Caco-2 (cell line): ENCODE measurements at regions not wholly inside any gene's neighbourhood (a gene's known extent, or its start where the extent isn't known, plus 50 kb on each side); places are given as distances from the start of the nearest gene placed in this dataset.

Source experiments
- BruUV-seq: library from RNA; stranded (reverse); fragments of 400-500 nt; replicated peaks from 2 replicates; lab custom pipeline; 2021; lab: Mats Ljungman, UMichigan
- CTCF ChIA-PET: fragments of 300-600 bp; sonication (Branson Sonifier 250); formaldehyde crosslinking; loops from one replicate; lab custom pipeline; 2022; ENCODE audit warnings: antibody characterized with exemption; lab: Charles Lee
- POLR2A ChIA-PET: fragments of 300-600 bp; sonication (Branson Sonifier 250); formaldehyde crosslinking; loops from one replicate; lab custom pipeline; 2022; ENCODE audit warnings: antibody characterized with exemption; lab: Charles Lee
- DNase-seq, 2 experiments: peaks; one replicate each; pipeline versions ENCODE4 v3.0.0 to v3.0.0-alpha.2; 2020 to 2022
- H3K27me3 ChIP-seq: replicated peaks from 2 replicates; pipeline ENCODE4 v1.6.0; 2011; ENCODE audit warnings: low read length; ENCODE audit not compliant: control insufficient read depth, insufficient read depth
- H3K36me3 ChIP-seq: 2 replicates; pipeline ENCODE4 v1.5.1; 2011; ENCODE audit warnings: low read length; ENCODE audit not compliant: control insufficient read depth, insufficient read depth
- H3K4me1 ChIP-seq: fragments of 250-450 bp; sonication (Bioruptor Pico); 2 replicates; pipeline ENCODE4 v1.5.1; 2020; ENCODE audit warnings: mild to moderate bottlenecking
- H3K4me3 ChIP-seq: 2 replicates; pipeline ENCODE4 v1.5.1; 2011; ENCODE audit warnings: low read depth, mild to moderate bottlenecking, control low read depth, low read length
- H3K9me3 ChIP-seq: fragments of 250-450 bp; sonication (Bioruptor Pico); 2 replicates; pipeline ENCODE4 v1.5.1; 2020; ENCODE audit warnings: mild to moderate bottlenecking, moderate library complexity
- H3K27ac Mint-ChIP-seq: one replicate; pipeline ENCODE4 v1.8.0; 2022; ENCODE audit warnings: mixed read lengths; ENCODE audit not compliant: unreplicated experiment
- H3K27me3 Mint-ChIP-seq: one replicate; pipeline ENCODE4 v1.8.0; 2022; ENCODE audit warnings: mixed read lengths; ENCODE audit not compliant: insufficient read depth, unreplicated experiment
- H3K36me3 Mint-ChIP-seq: one replicate; pipeline ENCODE4 v1.8.0; 2022; ENCODE audit warnings: mild to moderate bottlenecking, mixed read lengths; ENCODE audit not compliant: insufficient read depth, unreplicated experiment
- H3K4me1 Mint-ChIP-seq: one replicate; pipeline ENCODE4 v1.8.0; 2022; ENCODE audit warnings: low read depth, mixed read lengths; ENCODE audit not compliant: unreplicated experiment
- H3K4me3 Mint-ChIP-seq: one replicate; pipeline ENCODE4 v1.8.0; 2022; ENCODE audit warnings: mild to moderate bottlenecking, moderate library complexity, mixed read lengths; ENCODE audit not compliant: unreplicated experiment
- H3K9me3 Mint-ChIP-seq: one replicate; pipeline ENCODE4 v1.8.0; 2022; ENCODE audit warnings: mixed read lengths; ENCODE audit not compliant: unreplicated experiment
- CTCF ChIP-seq, 2 experiments: fragments of 200-600 bp in 1 of 2; IDR thresholded peaks; 1 replicate in 1 of 2; 2 replicates in 1 of 2; pipeline versions ENCODE4 v1.5.1 to v1.8.0; 2011 to 2022; ENCODE audit warnings: antibody characterized with exemption in 1 of 2, control low read depth in 1 of 2, inconsistent platforms in 1 of 2, low read depth in 1 of 2, low read length in 1 of 2, mild to moderate bottlenecking in 1 of 2, moderate library complexity in 1 of 2; ENCODE audit not compliant: insufficient read depth in 1 of 2, severe bottlenecking in 1 of 2, unreplicated experiment in 1 of 2
- intact Hi-C: fragments of 100-400 bp; cut with micrococcal nuclease; formaldehyde crosslinking; loops from one replicate; pipeline ENCODE4 v1.10.0; 2022; ENCODE audit not compliant: unreplicated experiment

GRCh38 chr3:3446251-3446650 is 266.8 kb upstream of the CRBN start:
- ChIA-PET POLR2A (no interaction called here), CTCF (no interaction called here)
- no peak for DNase-seq
- Histone ChIP-seq H3K4me3 (no peak overlapping the region), H3K27me3 (no peaks in the 10 kb centered on the region), H3K4me1 (peaks cover 16% of the 10 kb centered on the region), H3K36me3 (no peaks in the 10 kb centered on the region), H3K9me3 (peaks cover 3% of the 10 kb centered on the region; the same call in 1 of the 2 replicates)
- no TSS peak for BruUV-seq
- no peak for TF ChIP-seq CTCF (IDR thresholded peaks at IDR 0.05; ENCODE audit: insufficient read depth in 1 of 2, low read depth in 1 of 2, low read length in 1 of 2, severe bottlenecking in 1 of 2, unreplicated experiment in 1 of 2)
- intact Hi-C loops, result no loop called here
- H3K9me3 Mint-ChIP-seq, result peaks cover 14% of the 10 kb centered on the region
- H3K36me3 Mint-ChIP-seq, result no peaks in the 10 kb centered on the region
- peaks cover 20% of the 10 kb centered on the region for H3K4me1 Mint-ChIP-seq
- no peak overlapping the region for H3K27ac Mint-ChIP-seq
- H3K4me3 Mint-ChIP-seq, result no peak overlapping the region
- no peaks in the 10 kb centered on the region for H3K27me3 Mint-ChIP-seq

- POLR2A ChIA-PET, result no interaction called here
- Mint-ChIP-seq H3K4me1 (peaks cover 18% of the 10 kb centered on the region), H3K27me3 (no peaks in the 10 kb centered on the region), H3K36me3 (no peaks in the 10 kb centered on the region), H3K9me3 (peaks cover 6% of the 10 kb centered on the region), H3K4me3 (no peak overlapping the region), H3K27ac (no peak overlapping the region)
- intact Hi-C loops, result no loop called here
- DNase-seq, result no peak
- CTCF ChIA-PET, result no interaction called here
- no peak overlapping the region for H3K4me3 ChIP-seq
- H3K9me3 ChIP-seq, result no peaks in the 10 kb centered on the region
- H3K27me3 ChIP-seq, result no peaks in the 10 kb centered on the region
- no peaks in the 10 kb centered on the region for H3K36me3 ChIP-seq
- BruUV-seq, result no TSS peak
- peaks cover 16% of the 10 kb centered on the region for H3K4me1 ChIP-seq
- TF ChIP-seq CTCF (IDR thresholded peaks at IDR 0.05; ENCODE audit: insufficient read depth in 1 of 2, low read depth in 1 of 2, low read length in 1 of 2, severe bottlenecking in 1 of 2, unreplicated experiment in 1 of 2), result no peak
Measured at GRCh38 chr3:3443482-3443881, 264.0 kb upstream of the CRBN start.

- H3K27ac Mint-ChIP-seq, result no peak overlapping the region
- no peak for TF ChIP-seq CTCF (IDR thresholded peaks at IDR 0.05; ENCODE audit: insufficient read depth in 1 of 2, low read depth in 1 of 2, low read length in 1 of 2, severe bottlenecking in 1 of 2, unreplicated experiment in 1 of 2)
- intact Hi-C loops, result no loop called here
Measured at GRCh38 chr3:3433711-3434110, 254.2 kb upstream of the CRBN start.

More at GRCh38 chr3:3433711-3434110, 254.2 kb upstream of the CRBN start:
- DNase-seq, result no peak
- no peaks in the 10 kb centered on the region for H3K9me3 ChIP-seq
- Mint-ChIP-seq H3K27me3 (peaks cover 18% of the 10 kb centered on the region), H3K4me1 (no peaks in the 10 kb centered on the region), H3K4me3 (no peak overlapping the region), H3K36me3 (no peaks in the 10 kb centered on the region), H3K9me3 (no peaks in the 10 kb centered on the region)
- POLR2A ChIA-PET, result no interaction called here
- CTCF ChIA-PET, result no interaction called here
- H3K4me1 ChIP-seq, result no peaks in the 10 kb centered on the region
- H3K27me3 ChIP-seq, result no peaks in the 10 kb centered on the region
- H3K4me3 ChIP-seq, result no peak overlapping the region
- H3K36me3 ChIP-seq, result no peaks in the 10 kb centered on the region
- no TSS peak for BruUV-seq
